ENCODE measurements at regions not wholly inside any gene's neighbourhood (a gene's known extent, or its start where the extent isn't known, plus 50 kb on each side); places are given as distances from the start of the nearest gene placed in this dataset.

DNA sequence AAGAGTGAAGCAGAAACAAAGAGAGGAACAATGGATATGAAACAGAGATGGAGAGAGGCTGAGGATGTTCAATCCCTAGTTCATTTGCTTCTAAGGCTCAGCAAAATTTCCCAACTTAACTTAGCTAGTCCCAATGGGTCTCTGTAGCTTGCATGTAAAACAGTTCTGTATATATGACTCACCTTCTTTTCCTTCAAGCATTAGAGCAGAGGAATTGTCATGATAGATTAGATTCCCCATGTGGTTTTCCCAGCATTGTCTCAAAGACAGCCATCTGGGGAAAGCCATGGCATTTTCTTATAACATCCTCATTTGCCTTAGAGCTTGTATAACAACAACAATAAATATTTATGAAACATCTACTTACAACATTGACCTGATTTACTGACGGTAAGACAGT lies 93.9 kb upstream of the GATB start:
- H3K4me1 Mint-ChIP-seq: no peaks in the 10 kb centered on the region
- no peaks in the 10 kb centered on the region for H3K27me3 ChIP-seq
- no peak for TF ChIP-seq EZH2phosphoT487 (IDR thresholded peaks at IDR 0.05)
- TF ChIP-seq, protein P1, sequence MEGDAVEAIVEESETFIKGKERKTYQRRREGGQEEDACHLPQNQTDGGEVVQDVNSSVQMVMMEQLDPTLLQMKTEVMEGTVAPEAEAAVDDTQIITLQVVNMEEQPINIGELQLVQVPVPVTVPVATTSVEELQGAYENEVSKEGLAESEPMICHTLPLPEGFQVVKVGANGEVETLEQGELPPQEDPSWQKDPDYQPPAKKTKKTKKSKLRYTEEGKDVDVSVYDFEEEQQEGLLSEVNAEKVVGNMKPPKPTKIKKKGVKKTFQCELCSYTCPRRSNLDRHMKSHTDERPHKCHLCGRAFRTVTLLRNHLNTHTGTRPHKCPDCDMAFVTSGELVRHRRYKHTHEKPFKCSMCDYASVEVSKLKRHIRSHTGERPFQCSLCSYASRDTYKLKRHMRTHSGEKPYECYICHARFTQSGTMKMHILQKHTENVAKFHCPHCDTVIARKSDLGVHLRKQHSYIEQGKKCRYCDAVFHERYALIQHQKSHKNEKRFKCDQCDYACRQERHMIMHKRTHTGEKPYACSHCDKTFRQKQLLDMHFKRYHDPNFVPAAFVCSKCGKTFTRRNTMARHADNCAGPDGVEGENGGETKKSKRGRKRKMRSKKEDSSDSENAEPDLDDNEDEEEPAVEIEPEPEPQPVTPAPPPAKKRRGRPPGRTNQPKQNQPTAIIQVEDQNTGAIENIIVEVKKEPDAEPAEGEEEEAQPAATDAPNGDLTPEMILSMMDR (IDR thresholded peaks at IDR 0.05): no peak
- no peak for TF ChIP-seq EZH2 (IDR thresholded peaks at IDR 0.05)
- H3K9me3 Mint-ChIP-seq: peaks cover under 1% of the 10 kb centered on the region
- H3K4me2 ChIP-seq: no peak overlapping the region
- H3K27ac ChIP-seq: no peak overlapping the region
- DNase-seq (ENCODE audit: low spot score): no peak
- H4K20me1 ChIP-seq (ENCODE audit: low read depth): no peaks in the 10 kb centered on the region
- H3K9ac ChIP-seq: no peak overlapping the region
- H3K4me3 Mint-ChIP-seq: no peak overlapping the region
- H3K4me3 ChIP-seq: no peak overlapping the region
- no peaks in the 10 kb centered on the region for H3K36me3 Mint-ChIP-seq
- no peaks in the 10 kb centered on the region for H3K9me3 ChIP-seq (ENCODE audit: low read depth)
- no peak overlapping the region for H3K27ac Mint-ChIP-seq
- H3K79me2 ChIP-seq (ENCODE audit: low read depth): no peaks in the 10 kb centered on the region
- no peaks in the 10 kb centered on the region for H3K27me3 Mint-ChIP-seq (ENCODE audit: insufficient read depth, low read depth)
- no peaks in the 10 kb centered on the region for H3K36me3 ChIP-seq
- H3K4me1 ChIP-seq: no peaks in the 10 kb centered on the region
- no peak overlapping the region for H2AFZ ChIP-seq (replicated peaks)
- no peaks in the 10 kb centered on the region for H3F3A ChIP-seq (ENCODE audit: low read depth)

DNA sequence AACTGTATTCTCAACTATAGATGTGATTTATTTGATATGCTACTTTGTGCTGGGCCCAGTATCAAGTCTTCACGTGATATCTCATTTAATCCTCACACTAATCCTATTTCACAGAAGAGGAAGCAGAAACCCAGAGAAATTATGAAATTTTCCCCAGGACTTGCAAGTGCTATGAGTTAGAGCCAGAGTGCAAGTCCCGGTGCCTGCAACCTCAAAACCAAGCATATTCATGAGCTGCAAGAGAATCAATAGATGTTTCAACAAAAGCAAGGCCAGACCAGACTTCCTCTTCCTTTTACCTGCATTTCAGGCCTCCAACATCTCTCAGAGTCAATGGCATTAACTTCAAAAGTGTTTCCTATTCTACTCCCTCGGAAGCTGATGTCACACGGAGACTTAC lies 92.2 kb upstream of the GATB start:
- H3K4me3 Mint-ChIP-seq: no peak overlapping the region
- no peaks in the 10 kb centered on the region for H3K27me3 ChIP-seq
- H3K27ac Mint-ChIP-seq: no peak overlapping the region
- H3K4me1 Mint-ChIP-seq: no peaks in the 10 kb centered on the region
- no peaks in the 10 kb centered on the region for H3K79me2 ChIP-seq (ENCODE audit: low read depth)
- H3F3A ChIP-seq (ENCODE audit: low read depth): no peaks in the 10 kb centered on the region
- H3K36me3 Mint-ChIP-seq: no peaks in the 10 kb centered on the region
- H3K9me3 ChIP-seq (ENCODE audit: low read depth): no peaks in the 10 kb centered on the region
- H2AFZ ChIP-seq (replicated peaks): no peak overlapping the region
- no peak overlapping the region for H3K4me2 ChIP-seq
- no peak overlapping the region for H3K9ac ChIP-seq
- peaks cover 4% of the 10 kb centered on the region for H3K9me3 Mint-ChIP-seq
- H3K4me3 ChIP-seq: no peak overlapping the region
- H3K27me3 Mint-ChIP-seq (ENCODE audit: insufficient read depth, low read depth): no peaks in the 10 kb centered on the region
- no peaks in the 10 kb centered on the region for H3K36me3 ChIP-seq
- no peak overlapping the region for H3K27ac ChIP-seq
- no peaks in the 10 kb centered on the region for H4K20me1 ChIP-seq (ENCODE audit: low read depth)
- DNase-seq (ENCODE audit: low spot score): no peak
- TF ChIP-seq EZH2phosphoT487 (IDR thresholded peaks at IDR 0.05): no peak
- TF ChIP-seq EZH2 (IDR thresholded peaks at IDR 0.05): no peak
- TF ChIP-seq, protein P1 (IDR thresholded peaks at IDR 0.05): no peak
- H3K4me1 ChIP-seq: no peaks in the 10 kb centered on the region

DNA sequence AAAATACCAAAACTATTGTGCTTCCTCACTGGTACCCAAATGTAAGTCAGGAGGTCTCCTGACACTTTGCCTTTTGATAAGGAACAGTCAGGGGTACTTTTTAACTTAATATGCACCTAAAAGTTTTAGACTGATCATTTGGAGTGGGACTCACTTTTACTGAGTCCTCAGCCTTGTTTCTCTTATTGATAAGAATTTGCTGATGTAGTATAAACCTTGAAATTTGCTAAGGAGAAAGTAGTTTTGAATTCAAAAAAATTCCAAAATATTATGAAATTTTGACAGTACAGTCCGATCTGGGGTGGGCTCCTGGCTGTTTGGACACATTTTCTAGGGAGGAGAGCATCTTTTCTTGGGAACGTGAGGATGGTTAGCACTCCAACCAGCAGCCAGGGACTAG lies 91.4 kb upstream of the GATB start:
- H3K9ac ChIP-seq: no peak overlapping the region
- Mint-ChIP-seq H3K27ac (no peak overlapping the region), H3K9me3 (peaks cover 4% of the 10 kb centered on the region), H3K4me3 (no peak overlapping the region), H3K4me1 (no peaks in the 10 kb centered on the region), H3K36me3 (no peaks in the 10 kb centered on the region), H3K27me3 (ENCODE audit: insufficient read depth, low read depth) (no peaks in the 10 kb centered on the region)
- H3K79me2 ChIP-seq (ENCODE audit: low read depth): no peaks in the 10 kb centered on the region
- no peak overlapping the region for H3K4me3 ChIP-seq
- H3K4me2 ChIP-seq: no peak overlapping the region
- no peak for DNase-seq (ENCODE audit: low spot score)
- no peaks in the 10 kb centered on the region for H3K9me3 ChIP-seq (ENCODE audit: low read depth)
- H3K4me1 ChIP-seq: no peaks in the 10 kb centered on the region
- H3F3A ChIP-seq (ENCODE audit: low read depth): no peaks in the 10 kb centered on the region
- no peaks in the 10 kb centered on the region for H3K36me3 ChIP-seq
- no peak for TF ChIP-seq EZH2phosphoT487 (IDR thresholded peaks at IDR 0.05)
- TF ChIP-seq, protein P1 (IDR thresholded peaks at IDR 0.05): no peak
- TF ChIP-seq EZH2 (IDR thresholded peaks at IDR 0.05): no peak
- H2AFZ ChIP-seq (replicated peaks): no peak overlapping the region
- H3K27me3 ChIP-seq: no peaks in the 10 kb centered on the region
- no peak overlapping the region for H3K27ac ChIP-seq
- H4K20me1 ChIP-seq (ENCODE audit: low read depth): no peaks in the 10 kb centered on the region

DNA sequence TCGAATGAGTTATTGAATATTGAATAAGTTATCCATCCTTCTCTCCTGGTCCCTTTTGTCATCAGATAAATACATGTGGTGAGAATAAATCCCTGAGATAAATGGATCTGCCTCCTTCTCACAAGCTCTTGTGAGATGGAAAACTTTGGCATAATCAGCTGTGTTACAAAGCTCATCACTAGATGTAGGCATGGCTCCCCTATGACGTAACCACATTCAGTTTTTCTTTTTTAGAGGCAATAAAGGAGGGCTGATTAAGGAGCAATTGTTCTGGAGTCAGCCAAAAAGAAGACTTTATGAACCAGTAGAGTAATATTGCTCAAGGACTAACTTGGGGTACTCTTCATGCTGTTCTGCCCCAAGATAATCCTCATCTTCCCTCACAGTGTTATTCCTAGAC lies 90.5 kb upstream of the GATB start:
- Histone ChIP-seq H4K20me1 (ENCODE audit: low read depth) (no peaks in the 10 kb centered on the region), H3K9me3 (ENCODE audit: low read depth) (no peaks in the 10 kb centered on the region), H3K4me3 (no peak overlapping the region), H3K4me1 (no peaks in the 10 kb centered on the region), H3K4me2 (no peak overlapping the region), H3F3A (ENCODE audit: low read depth) (no peaks in the 10 kb centered on the region), H2AFZ (replicated peaks) (no peak overlapping the region), H3K79me2 (ENCODE audit: low read depth) (no peaks in the 10 kb centered on the region), H3K27me3 (no peaks in the 10 kb centered on the region), H3K9ac (no peak overlapping the region), H3K27ac (no peak overlapping the region), H3K36me3 (no peaks in the 10 kb centered on the region)
- TF ChIP-seq, protein P1 (IDR thresholded peaks at IDR 0.05): no peak
- no peak for TF ChIP-seq EZH2phosphoT487 (IDR thresholded peaks at IDR 0.05)
- no peak for TF ChIP-seq EZH2 (IDR thresholded peaks at IDR 0.05)
- Mint-ChIP-seq H3K36me3 (no peaks in the 10 kb centered on the region), H3K27me3 (ENCODE audit: insufficient read depth, low read depth) (no peaks in the 10 kb centered on the region), H3K27ac (no peak overlapping the region), H3K4me3 (no peak overlapping the region), H3K4me1 (no peaks in the 10 kb centered on the region), H3K9me3 (peaks cover 4% of the 10 kb centered on the region)
- DNase-seq (ENCODE audit: low spot score): no peak
